HepG2 (cell line): ENCODE measurements at regions not wholly inside any gene's neighbourhood (a gene's known extent, or its start where the extent isn't known, plus 50 kb on each side); places are given as distances from the start of the nearest gene placed in this dataset.

Experiments
- ATAC-seq: fragments of 200-7000 bp; cut with Tn5 transposase; 3 replicates; pipeline ENCODE4 v1.9.1; 2020; ENCODE audit warnings: mild to moderate bottlenecking, moderate library complexity
- BruUV-seq: library from RNA; stranded (reverse); fragments of 400-500 nt; replicated peaks from 2 replicates; lab custom pipeline; 2021; lab: Mats Ljungman, UMichigan
- CTCF ChIA-PET: fragments of 300-600 bp; formaldehyde crosslinking; extraction: SDS; loops from one replicate; lab custom pipeline; 2021; ENCODE audit warnings: low total read pairs, inconsistent platforms, low intra/inter-chr PET ratio; lab: Yijun Ruan, JAX
- POLR2A ChIA-PET: fragments of 350-600 bp; sonication (Branson Sonifier 250); formaldehyde crosslinking; loops from one replicate; lab custom pipeline; 2020; ENCODE audit warnings: antibody characterized with exemption, inconsistent platforms; lab: Yijun Ruan, JAX
- DNase-seq: peaks from one replicate; pipeline ENCODE4 v3.0.0-alpha.2; 2015; ENCODE audit warnings: low spot score
- FAIRE-seq: peaks from 3 replicates; lab custom pipeline; 2011; peaks lifted over from hg19 to GRCh38; lab: Jason Lieb, UNC
- H2AFZ ChIP-seq: one replicate; pipeline ENCODE4 v1.6.1; 2011; ENCODE audit warnings: low read length, inconsistent platforms
- H3K27ac ChIP-seq: fragments of 300-600 bp; 3 replicates; pipeline ENCODE4 v1.8.0; 2011; ENCODE audit warnings: mixed run types, mild to moderate bottlenecking, mixed read lengths, low read length, inconsistent platforms; ENCODE audit not compliant: insufficient read depth; ENCODE audit errors: extremely low read length
- H3K27me3 ChIP-seq, 2 experiments: fragments of 200-600 bp in 1 of 2; 2 replicates in 1 of 2; 3 replicates in 1 of 2; pipeline versions ENCODE4 v1.6.0 to v1.8.0; 2011; ENCODE audit warnings: low read length in 2 of 2, mild to moderate bottlenecking in 2 of 2, moderate library complexity in 2 of 2, inconsistent platforms in 1 of 2; ENCODE audit not compliant: insufficient read depth in 2 of 2, control insufficient read depth in 1 of 2
- H3K36me3 ChIP-seq, 2 experiments: fragments of 200-600 bp in 1 of 2; replicated peaks in 1 of 2; 2 replicates in 1 of 2; 3 replicates in 1 of 2; pipeline versions ENCODE4 v1.5.1 to v1.8.0; 2011; ENCODE audit warnings: low read length in 2 of 2, inconsistent platforms in 1 of 2; ENCODE audit not compliant: insufficient read depth in 2 of 2, control insufficient read depth in 1 of 2
- H3K4me1 ChIP-seq: 2 replicates; pipeline ENCODE4 v1.5.1; 2012; ENCODE audit warnings: low read length, inconsistent platforms; ENCODE audit not compliant: insufficient read depth
- H3K4me2 ChIP-seq: 2 replicates; pipeline ENCODE4 v1.6.0; 2011; ENCODE audit warnings: low read depth, low read length, inconsistent platforms
- H3K4me3 ChIP-seq, 3 experiments: fragments of 200-600 bp in 1 of 3; sonication (generic), shearing (Covaris generic) in 1 of 3; replicated peaks in 1 of 3; 2 replicates each; pipeline ENCODE4 v1.5.1; 2011 to 2016; ENCODE audit warnings: low read length in 3 of 3, inconsistent platforms in 2 of 3, low read depth in 2 of 3, mild to moderate bottlenecking in 2 of 3, control low read depth in 1 of 3, mixed read lengths in 1 of 3; ENCODE audit not compliant: insufficient read depth in 1 of 3
- H3K79me2 ChIP-seq: one replicate; pipeline ENCODE4 v1.6.1; 2011; ENCODE audit warnings: low read length, inconsistent platforms; ENCODE audit not compliant: insufficient read depth
- H3K9ac ChIP-seq: 2 replicates; pipeline ENCODE4 v1.6.0; 2011; ENCODE audit warnings: mild to moderate bottlenecking, low read depth, low read length, inconsistent platforms; ENCODE audit not compliant: insufficient read depth
- H3K9me3 ChIP-seq: 2 replicates; pipeline ENCODE4 v1.5.1; 2012; ENCODE audit warnings: mild to moderate bottlenecking, low read length
- H4K20me1 ChIP-seq: 2 replicates; pipeline ENCODE4 v1.6.0; 2011; ENCODE audit warnings: inconsistent platforms, mild to moderate bottlenecking, low read length, moderate library complexity; ENCODE audit not compliant: insufficient read depth
- ATAD3A ChIP-seq: sonication (generic); formaldehyde crosslinking; IDR thresholded peaks from 2 replicates; pipeline ENCODE4 v1.4.0; 2020; ENCODE audit warnings: missing genetic modification reagents
- EED ChIP-seq: sonication (generic); formaldehyde crosslinking; IDR thresholded peaks from 2 replicates; pipeline ENCODE4 v1.5.0; 2020; ENCODE audit warnings: mild to moderate bottlenecking, missing genetic modification reagents
- HNRNPH1 ChIP-seq: fragments of 200-400 bp; formaldehyde crosslinking; optimal IDR thresholded peaks from 2 replicates; pipeline ENCODE3; 2017; ENCODE audit warnings: mild to moderate bottlenecking, low read depth, low read length
- HNRNPUL1 ChIP-seq: fragments of 200-400 bp; formaldehyde crosslinking; IDR thresholded peaks from 2 replicates; pipeline ENCODE4 v1.6.1; 2017; ENCODE audit warnings: low read depth, mild to moderate bottlenecking, low read length, moderate library complexity
- MAFF ChIP-seq: IDR thresholded peaks from 2 replicates; pipeline ENCODE4 v1.6.1; 2011; ENCODE audit warnings: low read depth, low read length, improper control_type of control experiment
- MAFK ChIP-seq, 2 experiments: IDR thresholded peaks in 1 of 2; conservative IDR thresholded peaks in 1 of 2; 2 replicates each; pipeline ENCODE4 v1.6.1; 2011; ENCODE audit warnings: improper control_type of control experiment in 2 of 2, low read length in 2 of 2
- NR1H2 ChIP-seq: sonication (generic); formaldehyde crosslinking; IDR thresholded peaks from 2 replicates; pipeline ENCODE4 v1.8.1; 2022; ENCODE audit warnings: low read depth, missing genetic modification reagents, borderline replicate concordance
- ZNF253 ChIP-seq: sonication (generic); formaldehyde crosslinking; IDR thresholded peaks from 2 replicates; pipeline ENCODE4 v1.8.0; 2022; ENCODE audit warnings: mild to moderate bottlenecking, missing genetic modification reagents, borderline replicate concordance
- ZNF543 ChIP-seq: sonication (generic); formaldehyde crosslinking; IDR thresholded peaks from 2 replicates; pipeline ENCODE4 v1.4.0; 2020; ENCODE audit warnings: mild to moderate bottlenecking, missing genetic modification reagents
- ZNF713 ChIP-seq: sonication (generic); formaldehyde crosslinking; IDR thresholded peaks from 2 replicates; pipeline ENCODE4 v1.4.0; 2020; ENCODE audit warnings: mild to moderate bottlenecking, missing genetic modification reagents
- ZNF766 ChIP-seq: sonication (generic); formaldehyde crosslinking; IDR thresholded peaks from 2 replicates; pipeline ENCODE4 v1.5.0; 2020; ENCODE audit warnings: missing genetic modification reagents, borderline replicate concordance
- WGBS: methylation state at CpG from one replicate; pipeline ENCODE4 v1.1.6; 2017; ENCODE audit warnings: low lambda C conversion rate; 5-methylcytosine and 5-hydroxymethylcytosine counted together
- in situ Hi-C: cut with HindIII; loops from 2 replicates; pipeline ENCODE4 v1.10.0; 2017; ENCODE audit warnings: low pct_unique_long_range_greater_than_20kb; ENCODE audit not compliant: extremely low pct_ligation_motif_present
- intact Hi-C: fragments of 100-400 bp; cut with micrococcal nuclease; formaldehyde crosslinking; loops from one replicate; pipeline ENCODE4 v1.10.0; 2022; ENCODE audit not compliant: unreplicated experiment
- TF ChIP-seq, protein P1 (sequence below), 2 experiments: IDR thresholded peaks; 2 replicates each; pipeline ENCODE4 v1.6.1; 2011 to 2012; ENCODE audit warnings: low read length in 2 of 2, borderline replicate concordance in 1 of 2, low read depth in 1 of 2, mild to moderate bottlenecking in 1 of 2, moderate library complexity in 1 of 2
- TF ChIP-seq, protein P2 (sequence below): sonication (generic); formaldehyde crosslinking; IDR thresholded peaks from 2 replicates; pipeline ENCODE4 v1.8.1; 2023; ENCODE audit warnings: mild to moderate bottlenecking, missing genetic modification reagents
- TF ChIP-seq, protein P3 (sequence below): sonication (generic); formaldehyde crosslinking; IDR thresholded peaks from 2 replicates; pipeline ENCODE4 v1.5.0; 2020; ENCODE audit warnings: mild to moderate bottlenecking, missing genetic modification reagents, moderate library complexity

DNA sequence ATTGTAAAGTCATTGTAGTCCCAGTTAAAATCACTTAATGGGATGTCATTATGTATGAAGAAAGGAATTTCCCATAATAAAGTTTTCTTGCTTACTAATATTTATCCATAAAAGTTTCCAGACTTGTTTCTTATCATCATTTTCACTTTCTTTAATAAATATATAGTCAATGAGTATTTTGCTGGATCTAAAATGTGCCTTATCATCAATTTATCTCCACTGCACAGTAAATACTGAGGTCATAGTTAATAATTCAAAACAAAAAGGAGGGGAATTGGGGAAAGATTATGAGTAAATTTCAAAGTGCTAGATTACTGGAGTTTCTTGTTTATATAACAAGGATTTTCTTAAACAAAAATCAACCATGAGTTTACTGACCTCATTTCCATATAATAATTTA is 279.5 kb upstream of the DKK2 start:
- FAIRE-seq (no peak), ATAC-seq (no peak)
- no peak overlapping the region for H3K9ac ChIP-seq
- H2AFZ ChIP-seq, result no peak overlapping the region
- BruUV-seq, result no TSS peak
- POLR2A ChIA-PET, result no interaction called here
- no peaks in the 10 kb centered on the region for H3K36me3 ChIP-seq
- H3K4me3 ChIP-seq, result no peak overlapping the region
- H4K20me1 ChIP-seq, result no peaks in the 10 kb centered on the region
- H3K27me3 ChIP-seq, result no peaks in the 10 kb centered on the region
- no peak overlapping the region for H3K4me2 ChIP-seq
- in situ Hi-C loops, result no loop called here
- intact Hi-C loops, result no loop called here
- CTCF ChIA-PET, result no interaction called here
- H3K27ac ChIP-seq, result no peak overlapping the region
- TF ChIP-seq MAFF, result peak; percentile 63
- TF ChIP-seq HNRNPUL1, result no peak
- TF ChIP-seq MAFK (conservative IDR thresholded peaks at IDR 0.05 in 1 of 2, IDR thresholded peaks at IDR 0.05 in 1 of 2; ENCODE audit: low read length in 2 of 2), result peak; percentile 68 to 81
- no peak for TF ChIP-seq EED (CRISPR knock-in tag)
- TF ChIP-seq, all 625 proteins: peak for 2
- no peaks in the 10 kb centered on the region for H3K4me1 ChIP-seq
- H3K9me3 ChIP-seq, result no peaks in the 10 kb centered on the region
- no peaks in the 10 kb centered on the region for H3K79me2 ChIP-seq
- no peak for DNase-seq

DNA sequence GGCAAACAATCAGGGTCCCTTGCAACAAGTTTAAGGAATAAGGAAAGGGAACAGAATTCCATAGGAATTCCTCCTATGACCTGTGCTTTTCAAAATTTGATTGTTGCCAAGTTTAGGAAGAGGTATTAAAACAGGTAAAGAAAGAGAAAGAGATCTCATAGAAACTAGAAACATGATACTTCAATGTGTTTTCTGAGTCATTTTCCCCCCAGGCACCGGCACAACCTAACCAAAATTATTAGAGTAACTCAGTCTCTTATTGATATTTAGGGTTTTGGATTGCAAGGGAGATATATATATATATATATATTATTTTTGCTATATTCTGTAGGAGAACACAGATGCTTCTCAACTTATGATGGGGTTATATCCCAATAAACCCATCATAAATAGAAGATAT is 278.0 kb upstream of the DKK2 start:
- H3K4me2 ChIP-seq, result no peak overlapping the region
- no TSS peak for BruUV-seq
- intact Hi-C loops, result no loop called here
- TF ChIP-seq, protein P1, sequence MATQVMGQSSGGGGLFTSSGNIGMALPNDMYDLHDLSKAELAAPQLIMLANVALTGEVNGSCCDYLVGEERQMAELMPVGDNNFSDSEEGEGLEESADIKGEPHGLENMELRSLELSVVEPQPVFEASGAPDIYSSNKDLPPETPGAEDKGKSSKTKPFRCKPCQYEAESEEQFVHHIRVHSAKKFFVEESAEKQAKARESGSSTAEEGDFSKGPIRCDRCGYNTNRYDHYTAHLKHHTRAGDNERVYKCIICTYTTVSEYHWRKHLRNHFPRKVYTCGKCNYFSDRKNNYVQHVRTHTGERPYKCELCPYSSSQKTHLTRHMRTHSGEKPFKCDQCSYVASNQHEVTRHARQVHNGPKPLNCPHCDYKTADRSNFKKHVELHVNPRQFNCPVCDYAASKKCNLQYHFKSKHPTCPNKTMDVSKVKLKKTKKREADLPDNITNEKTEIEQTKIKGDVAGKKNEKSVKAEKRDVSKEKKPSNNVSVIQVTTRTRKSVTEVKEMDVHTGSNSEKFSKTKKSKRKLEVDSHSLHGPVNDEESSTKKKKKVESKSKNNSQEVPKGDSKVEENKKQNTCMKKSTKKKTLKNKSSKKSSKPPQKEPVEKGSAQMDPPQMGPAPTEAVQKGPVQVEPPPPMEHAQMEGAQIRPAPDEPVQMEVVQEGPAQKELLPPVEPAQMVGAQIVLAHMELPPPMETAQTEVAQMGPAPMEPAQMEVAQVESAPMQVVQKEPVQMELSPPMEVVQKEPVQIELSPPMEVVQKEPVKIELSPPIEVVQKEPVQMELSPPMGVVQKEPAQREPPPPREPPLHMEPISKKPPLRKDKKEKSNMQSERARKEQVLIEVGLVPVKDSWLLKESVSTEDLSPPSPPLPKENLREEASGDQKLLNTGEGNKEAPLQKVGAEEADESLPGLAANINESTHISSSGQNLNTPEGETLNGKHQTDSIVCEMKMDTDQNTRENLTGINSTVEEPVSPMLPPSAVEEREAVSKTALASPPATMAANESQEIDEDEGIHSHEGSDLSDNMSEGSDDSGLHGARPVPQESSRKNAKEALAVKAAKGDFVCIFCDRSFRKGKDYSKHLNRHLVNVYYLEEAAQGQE (IDR thresholded peaks at IDR 0.05; ENCODE audit: borderline replicate concordance in 1 of 2, low read depth in 1 of 2, low read length in 2 of 2), result no peak
- TF ChIP-seq HNRNPH1 (no peak), ATAD3A (CRISPR knock-in tag) (no peak), ZNF543 (CRISPR knock-in tag) (no peak), ZNF766 (no peak), ZNF713 (no peak), NR1H2 (no peak), HNRNPUL1 (no peak), ZNF253 (CRISPR knock-in tag) (no peak)
- TF ChIP-seq, protein P2, sequence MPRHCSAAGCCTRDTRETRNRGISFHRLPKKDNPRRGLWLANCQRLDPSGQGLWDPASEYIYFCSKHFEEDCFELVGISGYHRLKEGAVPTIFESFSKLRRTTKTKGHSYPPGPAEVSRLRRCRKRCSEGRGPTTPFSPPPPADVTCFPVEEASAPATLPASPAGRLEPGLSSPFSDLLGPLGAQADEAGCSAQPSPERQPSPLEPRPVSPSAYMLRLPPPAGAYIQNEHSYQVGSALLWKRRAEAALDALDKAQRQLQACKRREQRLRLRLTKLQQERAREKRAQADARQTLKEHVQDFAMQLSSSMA (CRISPR knock-in tag), result no peak
- TF ChIP-seq, protein P3, sequence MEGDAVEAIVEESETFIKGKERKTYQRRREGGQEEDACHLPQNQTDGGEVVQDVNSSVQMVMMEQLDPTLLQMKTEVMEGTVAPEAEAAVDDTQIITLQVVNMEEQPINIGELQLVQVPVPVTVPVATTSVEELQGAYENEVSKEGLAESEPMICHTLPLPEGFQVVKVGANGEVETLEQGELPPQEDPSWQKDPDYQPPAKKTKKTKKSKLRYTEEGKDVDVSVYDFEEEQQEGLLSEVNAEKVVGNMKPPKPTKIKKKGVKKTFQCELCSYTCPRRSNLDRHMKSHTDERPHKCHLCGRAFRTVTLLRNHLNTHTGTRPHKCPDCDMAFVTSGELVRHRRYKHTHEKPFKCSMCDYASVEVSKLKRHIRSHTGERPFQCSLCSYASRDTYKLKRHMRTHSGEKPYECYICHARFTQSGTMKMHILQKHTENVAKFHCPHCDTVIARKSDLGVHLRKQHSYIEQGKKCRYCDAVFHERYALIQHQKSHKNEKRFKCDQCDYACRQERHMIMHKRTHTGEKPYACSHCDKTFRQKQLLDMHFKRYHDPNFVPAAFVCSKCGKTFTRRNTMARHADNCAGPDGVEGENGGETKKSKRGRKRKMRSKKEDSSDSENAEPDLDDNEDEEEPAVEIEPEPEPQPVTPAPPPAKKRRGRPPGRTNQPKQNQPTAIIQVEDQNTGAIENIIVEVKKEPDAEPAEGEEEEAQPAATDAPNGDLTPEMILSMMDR, result no peak

More for the DNA sequence above, 278.0 kb upstream of the DKK2 start:
- no peaks in the 10 kb centered on the region for H3K27me3 ChIP-seq
- H3K4me3 ChIP-seq, result no peak overlapping the region
- no peaks in the 10 kb centered on the region for H3K4me1 ChIP-seq
- H3K27ac ChIP-seq, result no peak overlapping the region
- no peak for ATAC-seq
- no peak overlapping the region for H2AFZ ChIP-seq
- no peak for DNase-seq
- no peaks in the 10 kb centered on the region for H3K36me3 ChIP-seq
- in situ Hi-C loops, result no loop called here
- no peaks in the 10 kb centered on the region for H3K79me2 ChIP-seq
- no peak for FAIRE-seq
- ChIA-PET POLR2A (no interaction called here), CTCF (no interaction called here)
- H4K20me1 ChIP-seq, result no peaks in the 10 kb centered on the region
- H3K9me3 ChIP-seq, result no peaks in the 10 kb centered on the region
- 0% methylated on average over 1 of the region's 1 CpG for WGBS
- no peak overlapping the region for H3K9ac ChIP-seq
